ENCODE measurements at regions not wholly inside any gene's neighbourhood (a gene's known extent, or its start where the extent isn't known, plus 50 kb on each side); places are given as distances from the start of the nearest gene placed in this dataset.

DNA sequence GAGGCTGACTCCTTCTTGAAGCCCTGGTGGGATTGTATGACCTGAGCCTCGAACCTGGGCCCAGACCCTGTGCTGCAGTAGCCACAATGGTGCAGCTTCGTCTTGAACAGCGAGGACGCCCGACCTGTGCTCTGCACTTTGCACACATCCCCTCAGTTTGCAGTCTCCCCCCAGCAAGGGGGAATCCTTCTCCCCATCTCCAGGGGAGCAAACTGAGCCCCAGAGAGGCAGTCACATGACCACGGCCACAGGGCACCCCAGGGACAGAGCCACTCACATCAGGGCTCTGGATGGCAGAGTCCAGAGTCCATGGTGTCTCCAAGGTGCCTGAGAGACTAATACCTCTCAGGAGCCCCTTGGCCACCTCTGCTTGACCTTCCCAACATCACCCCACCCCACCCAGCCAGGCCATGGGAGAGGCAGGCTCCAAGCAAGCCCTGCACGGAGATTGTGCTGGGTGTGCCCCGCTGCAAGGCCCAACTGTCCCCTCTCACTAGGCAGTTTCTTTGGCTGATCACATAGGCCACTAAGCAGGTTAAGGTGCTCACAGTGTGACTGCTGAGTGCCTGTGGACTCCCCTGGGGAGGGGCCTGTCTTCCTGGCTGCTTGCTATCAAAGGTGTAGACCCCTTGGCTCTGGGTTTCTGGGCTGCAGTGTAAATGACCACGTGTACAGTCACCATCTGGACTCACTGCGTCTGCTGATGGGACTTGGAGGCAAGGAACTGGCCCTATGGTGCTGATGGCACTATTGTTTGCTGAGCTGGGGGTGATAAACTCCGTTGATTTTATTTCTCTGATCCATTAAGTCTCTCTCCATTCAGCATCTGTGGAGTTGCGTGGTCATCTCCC, 398.1 kb downstream of the MATN1 start:
- no peaks in the 10 kb centered on the region for H3K4me1 ChIP-seq (ENCODE audit: control insufficient read depth in 5 of 5, insufficient read depth in 5 of 5, low read length in 5 of 5)
- TF ChIP-seq, protein P1, sequence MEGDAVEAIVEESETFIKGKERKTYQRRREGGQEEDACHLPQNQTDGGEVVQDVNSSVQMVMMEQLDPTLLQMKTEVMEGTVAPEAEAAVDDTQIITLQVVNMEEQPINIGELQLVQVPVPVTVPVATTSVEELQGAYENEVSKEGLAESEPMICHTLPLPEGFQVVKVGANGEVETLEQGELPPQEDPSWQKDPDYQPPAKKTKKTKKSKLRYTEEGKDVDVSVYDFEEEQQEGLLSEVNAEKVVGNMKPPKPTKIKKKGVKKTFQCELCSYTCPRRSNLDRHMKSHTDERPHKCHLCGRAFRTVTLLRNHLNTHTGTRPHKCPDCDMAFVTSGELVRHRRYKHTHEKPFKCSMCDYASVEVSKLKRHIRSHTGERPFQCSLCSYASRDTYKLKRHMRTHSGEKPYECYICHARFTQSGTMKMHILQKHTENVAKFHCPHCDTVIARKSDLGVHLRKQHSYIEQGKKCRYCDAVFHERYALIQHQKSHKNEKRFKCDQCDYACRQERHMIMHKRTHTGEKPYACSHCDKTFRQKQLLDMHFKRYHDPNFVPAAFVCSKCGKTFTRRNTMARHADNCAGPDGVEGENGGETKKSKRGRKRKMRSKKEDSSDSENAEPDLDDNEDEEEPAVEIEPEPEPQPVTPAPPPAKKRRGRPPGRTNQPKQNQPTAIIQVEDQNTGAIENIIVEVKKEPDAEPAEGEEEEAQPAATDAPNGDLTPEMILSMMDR (IDR thresholded peaks at IDR 0.05; ENCODE audit: control extremely low read depth, extremely low read depth), result no peak
- no peaks in the 10 kb centered on the region for H3K27me3 ChIP-seq (ENCODE audit: control insufficient read depth in 3 of 3, insufficient read depth in 3 of 3, low read length in 2 of 3)
- H3K36me3 ChIP-seq (ENCODE audit: control insufficient read depth in 4 of 4, insufficient read depth in 4 of 4, low read length in 4 of 4), result no peaks in the 10 kb centered on the region
- no peak for ATAC-seq (ENCODE audit: insufficient read depth, low FRiP score)
- H3K27ac ChIP-seq (ENCODE audit: low read depth in 1 of 2, low read length in 1 of 2), result no peak overlapping the region
- no peaks in the 10 kb centered on the region for H3K9me3 ChIP-seq (ENCODE audit: control insufficient read depth in 4 of 4, insufficient read depth in 3 of 4, low read length in 3 of 4)
- H3K4me3 ChIP-seq, result no peak overlapping the region
- no peak overlapping the region for H3K9ac ChIP-seq (ENCODE audit: insufficient read depth in 1 of 2, low read length in 2 of 2)
- 79 to 87% methylated on average over 12 of the region's 12 CpGs for WGBS, 2 donors
- DNase-seq, result no peak

DNA sequence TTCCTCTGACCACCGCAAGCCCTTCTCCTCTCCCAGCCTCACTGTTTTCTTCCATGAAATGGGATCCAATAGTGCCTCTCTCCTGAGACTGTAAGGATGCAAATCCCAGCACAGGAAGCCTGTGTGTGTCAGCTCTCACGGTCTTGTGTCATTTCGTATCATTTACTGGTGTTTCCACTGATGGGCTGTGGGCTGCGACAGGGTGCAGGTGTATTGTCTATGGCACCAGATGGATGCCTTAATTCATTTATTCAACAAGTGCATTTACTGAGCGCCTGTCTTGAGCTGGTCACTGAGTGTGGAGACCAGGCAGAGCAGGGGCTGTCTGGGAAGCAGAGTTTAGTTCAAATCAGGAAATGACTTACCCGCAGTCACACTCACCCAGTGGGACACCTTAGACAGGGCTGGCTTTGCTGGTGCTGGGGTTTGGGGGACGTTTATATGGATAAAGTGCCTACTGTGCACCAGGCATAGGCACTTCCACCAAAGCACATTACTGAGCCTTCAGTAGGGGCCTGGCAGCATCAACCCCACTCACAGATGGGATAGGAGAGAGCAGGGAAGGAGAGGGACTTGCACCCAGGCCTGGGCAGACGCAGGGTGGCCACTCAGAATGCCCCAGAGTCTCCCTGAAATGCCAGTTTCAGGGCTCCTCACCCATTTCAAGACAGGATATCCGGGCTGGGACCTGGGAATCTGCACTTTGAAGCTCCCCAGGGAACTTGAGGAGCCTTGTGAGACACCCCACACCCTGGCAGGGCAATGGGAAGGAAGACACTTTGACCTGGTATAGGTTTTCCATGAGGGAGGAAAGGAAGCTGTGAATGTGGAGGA, 398.9 kb downstream of the MATN1 start:
- 75 to 81% methylated on average over 9 of the region's 9 CpGs for WGBS, 2 donors
- ATAC-seq (ENCODE audit: insufficient read depth, low FRiP score), result no peak
- H3K4me3 ChIP-seq, result no peak overlapping the region
- H3K27ac ChIP-seq (ENCODE audit: low read depth in 1 of 2, low read length in 1 of 2), result no peak overlapping the region
- H3K36me3 ChIP-seq (ENCODE audit: control insufficient read depth in 4 of 4, insufficient read depth in 4 of 4, low read length in 4 of 4), result no peaks in the 10 kb centered on the region
- H3K9ac ChIP-seq (ENCODE audit: insufficient read depth in 1 of 2, low read length in 2 of 2), result no peak overlapping the region
- no peaks in the 10 kb centered on the region for H3K9me3 ChIP-seq (ENCODE audit: control insufficient read depth in 4 of 4, insufficient read depth in 3 of 4, low read length in 3 of 4)
- DNase-seq, result no peak
- TF ChIP-seq, protein P1 (IDR thresholded peaks at IDR 0.05; ENCODE audit: control extremely low read depth, extremely low read depth), result no peak
- no peaks in the 10 kb centered on the region for H3K27me3 ChIP-seq (ENCODE audit: control insufficient read depth in 3 of 3, insufficient read depth in 3 of 3, low read length in 2 of 3)
- H3K4me1 ChIP-seq (ENCODE audit: control insufficient read depth in 5 of 5, insufficient read depth in 5 of 5, low read length in 5 of 5), result no peaks in the 10 kb centered on the region

DNA sequence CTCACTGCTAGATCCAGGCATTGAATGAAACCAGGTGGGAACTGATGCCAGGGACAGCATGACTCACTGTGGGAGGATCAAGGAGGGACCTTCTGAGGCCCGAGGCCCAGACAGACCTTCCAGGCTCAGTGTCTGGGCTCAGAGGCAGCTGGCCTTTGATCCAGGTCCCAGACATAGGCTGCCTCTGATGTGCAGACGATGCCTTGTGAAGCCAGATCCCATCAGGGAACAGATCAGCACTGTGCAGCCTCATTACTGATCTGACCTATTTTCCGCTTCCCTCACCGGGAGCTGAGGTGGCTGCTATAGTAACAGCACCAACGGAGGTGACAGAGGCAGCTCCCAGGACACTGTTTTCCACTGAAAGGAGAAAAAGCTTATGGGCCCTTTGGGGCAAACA, 399.5 kb downstream of the MATN1 start:
- WGBS, 2 donors, result 59 to 70% methylated on average over 5 of the region's 5 CpGs
- Histone ChIP-seq H3K27ac (ENCODE audit: low read depth in 1 of 2, low read length in 1 of 2) (no peak overlapping the region), H3K36me3 (ENCODE audit: control insufficient read depth in 4 of 4, insufficient read depth in 4 of 4, low read length in 4 of 4) (no peaks in the 10 kb centered on the region), H3K9ac (ENCODE audit: insufficient read depth in 1 of 2, low read length in 2 of 2) (no peak overlapping the region), H3K4me1 (ENCODE audit: control insufficient read depth in 5 of 5, insufficient read depth in 5 of 5, low read length in 5 of 5) (no peaks in the 10 kb centered on the region), H3K27me3 (ENCODE audit: control insufficient read depth in 3 of 3, insufficient read depth in 3 of 3, low read length in 2 of 3) (no peaks in the 10 kb centered on the region), H3K4me3 (no peak overlapping the region), H3K9me3 (ENCODE audit: control insufficient read depth in 4 of 4, insufficient read depth in 3 of 4, low read length in 3 of 4) (no peaks in the 10 kb centered on the region)
- ATAC-seq (ENCODE audit: insufficient read depth, low FRiP score), result no peak
- DNase-seq, result no peak
- TF ChIP-seq, protein P1 (IDR thresholded peaks at IDR 0.05; ENCODE audit: control extremely low read depth, extremely low read depth), result no peak
